BJ (cell line): ENCODE measurements at regions not wholly inside any gene's neighbourhood (a gene's known extent, or its start where the extent isn't known, plus 50 kb on each side); places are given as distances from the start of the nearest gene placed in this dataset.

ENCODE experiments used
- CTCF ChIA-PET: fragments of 350-600 bp; formaldehyde crosslinking; extraction: SDS; loops from one replicate; lab custom pipeline; 2021; ENCODE audit warnings: antibody characterized with exemption, inconsistent platforms; lab: Yijun Ruan, JAX
- POLR2A ChIA-PET: fragments of 300-600 bp; sonication (Branson Sonifier 250); formaldehyde crosslinking; extraction: SDS; loops from one replicate; lab custom pipeline; 2021; ENCODE audit warnings: antibody characterized with exemption; lab: Charles Lee
- DNase-seq: peaks from one replicate; pipeline ENCODE4 v3.0.0-alpha.2; 2011; ENCODE audit warnings: low read depth
- H3K27me3 ChIP-seq: 2 replicates; pipeline ENCODE4 v1.6.0; 2011; ENCODE audit warnings: low read length; ENCODE audit not compliant: control insufficient read depth, insufficient read depth
- H3K36me3 ChIP-seq: 2 replicates; pipeline ENCODE4 v1.5.1; 2011; ENCODE audit warnings: low read length; ENCODE audit not compliant: control insufficient read depth, insufficient read depth
- H3K4me3 ChIP-seq: 2 replicates; pipeline ENCODE4 v1.5.1; 2011; ENCODE audit warnings: low read depth, mild to moderate bottlenecking, control low read depth, low read length
- CTCF ChIP-seq: IDR thresholded peaks from 2 replicates; pipeline ENCODE4 v1.5.1; 2011; ENCODE audit warnings: low read depth, mild to moderate bottlenecking, control low read depth, inconsistent platforms, low read length, moderate library complexity; ENCODE audit not compliant: insufficient read depth

- no peak overlapping the region for H3K4me3 ChIP-seq
- no peak for DNase-seq
- CTCF ChIA-PET: no interaction called here
- POLR2A ChIA-PET: no interaction called here
- no peaks in the 10 kb centered on the region for H3K36me3 ChIP-seq
- TF ChIP-seq CTCF: no peak
- H3K27me3 ChIP-seq: no peaks in the 10 kb centered on the region
These were observed 146.8 kb upstream of the SLC38A2 start for GRCh38 chr12:46519407-46519806.

- Histone ChIP-seq H3K36me3 (no peaks in the 10 kb centered on the region), H3K4me3 (no peak overlapping the region), H3K27me3 (no peaks in the 10 kb centered on the region)
- no peak for DNase-seq
- ChIA-PET POLR2A (no interaction called here), CTCF (no interaction called here)
- TF ChIP-seq CTCF: no peak
These were observed 146.2 kb upstream of the SLC38A2 start for GRCh38 chr12:46518729-46519128.

- ChIA-PET POLR2A (no interaction called here), CTCF (no interaction called here)
- H3K27me3 ChIP-seq: no peaks in the 10 kb centered on the region
- no peak for DNase-seq
- no peak for TF ChIP-seq CTCF
- no peaks in the 10 kb centered on the region for H3K36me3 ChIP-seq
- H3K4me3 ChIP-seq: no peak overlapping the region
These were observed 145.6 kb upstream of the SLC38A2 start for GRCh38 chr12:46518169-46518568.

GRCh38 chr12:46517579-46517962 is 145.0 kb upstream of the SLC38A2 start:
- no peak overlapping the region for H3K4me3 ChIP-seq
- CTCF ChIA-PET: no interaction called here
- POLR2A ChIA-PET: no interaction called here

GRCh38 chr12:46516933-46517578 is 144.5 kb upstream of the SLC38A2 start:
- Histone ChIP-seq H3K36me3 (no peaks in the 10 kb centered on the region), H3K27me3 (no peaks in the 10 kb centered on the region), H3K4me3 (no peak overlapping the region)
- ChIA-PET POLR2A (no interaction called here), CTCF (interaction anchor here (0.7 kb wide), 1 partner anchor 47 kb away, joined by 3 read pairs; no protein-coding TSS in a partner anchor)
- no peak for DNase-seq
- TF ChIP-seq CTCF: no peak

More at GRCh38 chr12:46517579-46517962, 145.0 kb upstream of the SLC38A2 start:
- Histone ChIP-seq H3K27me3 (no peaks in the 10 kb centered on the region), H3K36me3 (no peaks in the 10 kb centered on the region)
- TF ChIP-seq CTCF: no peak
- DNase-seq: no peak
